WTC11 (cell line): ENCODE measurements at regions not wholly inside any gene's neighbourhood (a gene's known extent, or its start where the extent isn't known, plus 50 kb on each side); places are given as distances from the start of the nearest gene placed in this dataset.

Experiments
- ATAC-seq: fragments of 200-7000 bp; cut with Tn5 transposase; 2 replicates; pipeline ENCODE4 v1.10.0; 2021; ENCODE audit warnings: mild to moderate bottlenecking, moderate library complexity
- CTCF ChIA-PET: fragments of 300-600 bp; sonication (Branson Sonifier 250); formaldehyde crosslinking; loops from one replicate; lab custom pipeline; 2021; ENCODE audit warnings: antibody characterized with exemption; lab: Charles Lee
- POLR2A ChIA-PET: fragments of 350-600 bp; sonication (Branson Sonifier 250); formaldehyde crosslinking; loops from one replicate; lab custom pipeline; 2021; ENCODE audit warnings: antibody characterized with exemption; lab: Charles Lee
- DNase-seq: peaks from one replicate; pipeline ENCODE4 v3.0.0; 2021; ENCODE audit warnings: low spot score
- H3K27ac Mint-ChIP-seq: 2 replicates; pipeline ENCODE4 v1.8.0; 2021; ENCODE audit warnings: mixed read lengths
- H3K27me3 Mint-ChIP-seq: 2 replicates; pipeline ENCODE4 v1.8.0; 2021; ENCODE audit warnings: low read depth, mild to moderate bottlenecking, moderate library complexity, mixed read lengths
- H3K36me3 Mint-ChIP-seq: 2 replicates; pipeline ENCODE4 v1.8.0; 2021; ENCODE audit warnings: mixed read lengths
- H3K4me1 Mint-ChIP-seq: 2 replicates; pipeline ENCODE4 v1.8.0; 2022; ENCODE audit warnings: mixed read lengths
- H3K4me3 Mint-ChIP-seq: 2 replicates; pipeline ENCODE4 v1.8.0; 2021; ENCODE audit warnings: mild to moderate bottlenecking, moderate library complexity, mixed read lengths
- H3K9me3 Mint-ChIP-seq: 2 replicates; pipeline ENCODE4 v1.8.0; 2021; ENCODE audit warnings: mixed read lengths
- CBFB ChIP-seq: sonication (generic); formaldehyde crosslinking; IDR thresholded peaks from 2 replicates; pipeline ENCODE4 v1.8.1; 2022; ENCODE audit warnings: mild to moderate bottlenecking, low read depth, missing genetic modification reagents
- IRF2 ChIP-seq: sonication (generic); formaldehyde crosslinking; IDR thresholded peaks from 2 replicates; pipeline ENCODE4 v1.8.0; 2022; ENCODE audit warnings: low read depth, missing genetic modification reagents, borderline replicate concordance
- JUN ChIP-seq: sonication (generic); formaldehyde crosslinking; IDR thresholded peaks from 2 replicates; pipeline ENCODE4 v1.8.0; 2023; ENCODE audit warnings: mild to moderate bottlenecking, missing genetic modification reagents
- NR2C2 ChIP-seq: sonication (generic); formaldehyde crosslinking; IDR thresholded peaks from 2 replicates; pipeline ENCODE4 v1.8.0; 2022; ENCODE audit warnings: mild to moderate bottlenecking, missing genetic modification reagents
- OVOL2 ChIP-seq: fragments of 250-450 bp; sonication (Bioruptor Pico); IDR thresholded peaks from 2 replicates; pipeline ENCODE4 v1.9.0; 2021; ENCODE audit warnings: mild to moderate bottlenecking, borderline replicate concordance
- SOX15 ChIP-seq: fragments of 250-450 bp; sonication (Bioruptor Pico); IDR thresholded peaks from 2 replicates; pipeline ENCODE4 v1.9.0; 2021; ENCODE audit warnings: mild to moderate bottlenecking
- ZNF121 ChIP-seq: sonication (generic); formaldehyde crosslinking; IDR thresholded peaks from 2 replicates; pipeline ENCODE4 v1.8.0; 2023; ENCODE audit warnings: missing genetic modification reagents
- ZNF396 ChIP-seq: fragments of 250-450 bp; sonication (Bioruptor Pico); IDR thresholded peaks from 2 replicates; pipeline ENCODE4 v1.8.0; 2021; ENCODE audit warnings: mild to moderate bottlenecking, moderate library complexity, borderline replicate concordance
- TF ChIP-seq, protein P1 (sequence below): fragments of 250-450 bp; sonication (Bioruptor Pico); IDR thresholded peaks from 2 replicates; pipeline ENCODE4 v2.1.2; 2022; ENCODE audit warnings: mild to moderate bottlenecking, moderate library complexity
- TF ChIP-seq, protein P2 (sequence below): sonication (generic); formaldehyde crosslinking; IDR thresholded peaks from 2 replicates; pipeline ENCODE4 v1.8.0; 2023; ENCODE audit warnings: missing genetic modification reagents, mild to moderate bottlenecking, borderline replicate concordance
- TF ChIP-seq, protein P3 (sequence below): fragments of 250-450 bp; sonication (Bioruptor Pico); IDR thresholded peaks from 2 replicates; pipeline ENCODE4 v1.9.0; 2021; ENCODE audit warnings: mild to moderate bottlenecking
- TF ChIP-seq, protein P4 (sequence below): sonication (generic); formaldehyde crosslinking; IDR thresholded peaks from 2 replicates; pipeline ENCODE4 v1.8.1; 2022; ENCODE audit warnings: low read depth, mild to moderate bottlenecking, moderate library complexity, missing genetic modification reagents, borderline replicate concordance
- TF ChIP-seq, protein P5 (sequence below): sonication (generic); formaldehyde crosslinking; IDR thresholded peaks from 2 replicates; pipeline ENCODE4 v1.8.1; 2023; ENCODE audit warnings: mild to moderate bottlenecking, missing genetic modification reagents, borderline replicate concordance
- TF ChIP-seq, protein P6 (sequence below): fragments of 250-450 bp; sonication (Bioruptor Pico); IDR thresholded peaks from 2 replicates; pipeline ENCODE4 v1.9.0; 2021; ENCODE audit warnings: mild to moderate bottlenecking, borderline replicate concordance

DNA sequence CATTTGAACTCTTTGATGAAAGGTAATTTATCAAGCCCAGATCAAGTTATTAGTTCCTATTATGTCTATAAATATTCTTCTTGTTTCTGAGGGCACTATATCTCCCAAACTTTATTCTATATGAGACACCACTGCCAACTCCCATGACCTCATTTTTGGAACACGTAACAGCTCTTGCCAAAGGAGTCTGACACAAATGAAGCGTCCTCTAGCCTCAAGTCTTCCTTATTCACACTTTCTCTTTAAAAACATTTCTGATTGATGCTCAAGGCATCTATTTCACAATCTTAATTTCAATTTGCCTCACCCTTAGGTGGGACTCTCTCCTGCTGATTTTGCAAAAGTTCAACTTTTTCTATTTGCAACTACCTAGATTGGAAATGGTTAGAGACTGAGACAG, 848.4 kb downstream of the GATA3 start:
- no peak for TF ChIP-seq ZNF121
- TF ChIP-seq CBFB = no peak
- TF ChIP-seq, protein P1, sequence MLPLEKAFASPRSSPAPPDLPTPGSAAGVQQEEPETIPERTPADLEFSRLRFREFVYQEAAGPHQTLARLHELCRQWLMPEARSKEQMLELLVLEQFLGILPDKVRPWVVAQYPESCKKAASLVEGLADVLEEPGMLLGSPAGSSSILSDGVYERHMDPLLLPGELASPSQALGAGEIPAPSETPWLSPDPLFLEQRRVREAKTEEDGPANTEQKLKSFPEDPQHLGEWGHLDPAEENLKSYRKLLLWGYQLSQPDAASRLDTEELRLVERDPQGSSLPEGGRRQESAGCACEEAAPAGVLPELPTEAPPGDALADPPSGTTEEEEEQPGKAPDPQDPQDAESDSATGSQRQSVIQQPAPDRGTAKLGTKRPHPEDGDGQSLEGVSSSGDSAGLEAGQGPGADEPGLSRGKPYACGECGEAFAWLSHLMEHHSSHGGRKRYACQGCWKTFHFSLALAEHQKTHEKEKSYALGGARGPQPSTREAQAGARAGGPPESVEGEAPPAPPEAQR = no peak
- TF ChIP-seq, protein P2, sequence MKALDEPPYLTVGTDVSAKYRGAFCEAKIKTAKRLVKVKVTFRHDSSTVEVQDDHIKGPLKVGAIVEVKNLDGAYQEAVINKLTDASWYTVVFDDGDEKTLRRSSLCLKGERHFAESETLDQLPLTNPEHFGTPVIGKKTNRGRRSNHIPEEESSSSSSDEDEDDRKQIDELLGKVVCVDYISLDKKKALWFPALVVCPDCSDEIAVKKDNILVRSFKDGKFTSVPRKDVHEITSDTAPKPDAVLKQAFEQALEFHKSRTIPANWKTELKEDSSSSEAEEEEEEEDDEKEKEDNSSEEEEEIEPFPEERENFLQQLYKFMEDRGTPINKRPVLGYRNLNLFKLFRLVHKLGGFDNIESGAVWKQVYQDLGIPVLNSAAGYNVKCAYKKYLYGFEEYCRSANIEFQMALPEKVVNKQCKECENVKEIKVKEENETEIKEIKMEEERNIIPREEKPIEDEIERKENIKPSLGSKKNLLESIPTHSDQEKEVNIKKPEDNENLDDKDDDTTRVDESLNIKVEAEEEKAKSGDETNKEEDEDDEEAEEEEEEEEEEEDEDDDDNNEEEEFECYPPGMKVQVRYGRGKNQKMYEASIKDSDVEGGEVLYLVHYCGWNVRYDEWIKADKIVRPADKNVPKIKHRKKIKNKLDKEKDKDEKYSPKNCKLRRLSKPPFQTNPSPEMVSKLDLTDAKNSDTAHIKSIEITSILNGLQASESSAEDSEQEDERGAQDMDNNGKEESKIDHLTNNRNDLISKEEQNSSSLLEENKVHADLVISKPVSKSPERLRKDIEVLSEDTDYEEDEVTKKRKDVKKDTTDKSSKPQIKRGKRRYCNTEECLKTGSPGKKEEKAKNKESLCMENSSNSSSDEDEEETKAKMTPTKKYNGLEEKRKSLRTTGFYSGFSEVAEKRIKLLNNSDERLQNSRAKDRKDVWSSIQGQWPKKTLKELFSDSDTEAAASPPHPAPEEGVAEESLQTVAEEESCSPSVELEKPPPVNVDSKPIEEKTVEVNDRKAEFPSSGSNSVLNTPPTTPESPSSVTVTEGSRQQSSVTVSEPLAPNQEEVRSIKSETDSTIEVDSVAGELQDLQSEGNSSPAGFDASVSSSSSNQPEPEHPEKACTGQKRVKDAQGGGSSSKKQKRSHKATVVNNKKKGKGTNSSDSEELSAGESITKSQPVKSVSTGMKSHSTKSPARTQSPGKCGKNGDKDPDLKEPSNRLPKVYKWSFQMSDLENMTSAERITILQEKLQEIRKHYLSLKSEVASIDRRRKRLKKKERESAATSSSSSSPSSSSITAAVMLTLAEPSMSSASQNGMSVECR (CRISPR knock-in tag) = no peak
- TF ChIP-seq, protein P3, sequence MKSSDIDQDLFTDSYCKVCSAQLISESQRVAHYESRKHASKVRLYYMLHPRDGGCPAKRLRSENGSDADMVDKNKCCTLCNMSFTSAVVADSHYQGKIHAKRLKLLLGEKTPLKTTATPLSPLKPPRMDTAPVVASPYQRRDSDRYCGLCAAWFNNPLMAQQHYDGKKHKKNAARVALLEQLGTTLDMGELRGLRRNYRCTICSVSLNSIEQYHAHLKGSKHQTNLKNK (CRISPR knock-in tag) = no peak
- TF ChIP-seq SOX15 = no peak
- POLR2A ChIA-PET = no interaction called here
- CTCF ChIA-PET = no interaction called here

DNA sequence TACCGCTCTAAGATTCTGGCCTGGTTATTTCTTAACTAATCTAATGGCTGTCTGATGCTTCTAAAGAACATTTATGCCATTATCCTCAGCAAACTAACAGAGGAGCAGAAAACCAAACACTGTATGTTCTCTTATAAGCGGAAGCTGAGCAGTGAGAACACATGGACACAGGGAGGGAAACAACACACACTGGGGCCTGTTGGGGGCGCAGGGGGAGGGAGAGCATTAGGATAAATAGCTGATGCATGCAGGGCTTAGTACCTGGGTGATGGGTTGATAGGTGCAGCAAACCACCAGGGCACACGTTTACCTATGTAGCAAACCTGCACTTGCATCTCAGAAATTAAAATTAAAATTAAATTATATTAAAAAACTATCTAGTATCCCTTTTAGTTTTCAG, 853.5 kb downstream of the GATA3 start:
- Mint-ChIP-seq H3K27ac (no peak overlapping the region), H3K27me3 (no peaks in the 10 kb centered on the region), H3K9me3 (peaks cover 3% of the 10 kb centered on the region), H3K4me3 (no peak overlapping the region), H3K36me3 (no peaks in the 10 kb centered on the region), H3K4me1 (peaks cover 6% of the 10 kb centered on the region)
- ChIA-PET POLR2A (no interaction called here), CTCF (interaction anchor here (0.6 to 1.5 kb wide), 6 partner anchors 8 to 301 kb away, joined by 3 to 5 read pairs (median 3); no protein-coding TSS in a partner anchor)
- TF ChIP-seq, protein P4, sequence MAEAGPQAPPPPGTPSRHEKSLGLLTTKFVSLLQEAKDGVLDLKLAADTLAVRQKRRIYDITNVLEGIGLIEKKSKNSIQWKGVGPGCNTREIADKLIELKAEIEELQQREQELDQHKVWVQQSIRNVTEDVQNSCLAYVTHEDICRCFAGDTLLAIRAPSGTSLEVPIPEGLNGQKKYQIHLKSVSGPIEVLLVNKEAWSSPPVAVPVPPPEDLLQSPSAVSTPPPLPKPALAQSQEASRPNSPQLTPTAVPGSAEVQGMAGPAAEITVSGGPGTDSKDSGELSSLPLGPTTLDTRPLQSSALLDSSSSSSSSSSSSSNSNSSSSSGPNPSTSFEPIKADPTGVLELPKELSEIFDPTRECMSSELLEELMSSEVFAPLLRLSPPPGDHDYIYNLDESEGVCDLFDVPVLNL (CRISPR knock-in tag) = no peak
- ATAC-seq (peak; percentile 82), DNase-seq (peak; percentile 51)

More for the DNA sequence above, 848.4 kb downstream of the GATA3 start:
- ATAC-seq (no peak), DNase-seq (no peak)
- H3K4me1 Mint-ChIP-seq = no peaks in the 10 kb centered on the region; the same call in 1 of the 2 replicates
- no peak overlapping the region for H3K4me3 Mint-ChIP-seq
- H3K36me3 Mint-ChIP-seq = no peaks in the 10 kb centered on the region
- no peak overlapping the region for H3K27ac Mint-ChIP-seq
- H3K9me3 Mint-ChIP-seq = peaks cover 3% of the 10 kb centered on the region
- H3K27me3 Mint-ChIP-seq = no peaks in the 10 kb centered on the region

DNA sequence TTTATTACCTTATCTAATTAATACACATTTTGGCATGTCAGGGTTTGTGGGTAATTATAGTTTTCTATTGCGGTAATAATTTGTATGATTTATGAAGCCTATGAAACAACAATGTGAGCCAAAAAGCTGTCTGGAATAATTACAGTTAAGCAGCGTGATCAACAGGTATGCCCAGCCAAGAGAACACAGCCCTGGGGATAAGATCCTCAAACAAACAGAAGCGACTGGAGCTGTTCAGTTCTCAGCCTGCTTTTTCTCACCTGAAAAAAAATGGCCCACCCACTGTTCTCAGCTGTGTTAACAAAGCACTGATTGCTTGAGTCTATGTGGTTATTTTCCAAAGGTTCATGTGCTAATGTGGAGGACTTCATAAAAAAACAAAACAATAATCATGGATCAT, 855.8 kb downstream of the GATA3 start:
- ChIA-PET POLR2A (no interaction called here), CTCF (no interaction called here)
- no peaks in the 10 kb centered on the region for H3K27me3 Mint-ChIP-seq
- H3K4me1 Mint-ChIP-seq = peaks cover 6% of the 10 kb centered on the region
- H3K4me3 Mint-ChIP-seq = no peak overlapping the region
- no peak overlapping the region for H3K27ac Mint-ChIP-seq
- no peaks in the 10 kb centered on the region for H3K36me3 Mint-ChIP-seq
- no peak; the same call in 1 of the 2 replicates for ATAC-seq
- H3K9me3 Mint-ChIP-seq = peaks cover under 1% of the 10 kb centered on the region
- DNase-seq = no peak
- no peak for TF ChIP-seq IRF2 (CRISPR knock-in tag)
- no peak for TF ChIP-seq OVOL2 (CRISPR knock-in tag)
- TF ChIP-seq ZNF396 (CRISPR knock-in tag) = no peak
- TF ChIP-seq, protein P5, sequence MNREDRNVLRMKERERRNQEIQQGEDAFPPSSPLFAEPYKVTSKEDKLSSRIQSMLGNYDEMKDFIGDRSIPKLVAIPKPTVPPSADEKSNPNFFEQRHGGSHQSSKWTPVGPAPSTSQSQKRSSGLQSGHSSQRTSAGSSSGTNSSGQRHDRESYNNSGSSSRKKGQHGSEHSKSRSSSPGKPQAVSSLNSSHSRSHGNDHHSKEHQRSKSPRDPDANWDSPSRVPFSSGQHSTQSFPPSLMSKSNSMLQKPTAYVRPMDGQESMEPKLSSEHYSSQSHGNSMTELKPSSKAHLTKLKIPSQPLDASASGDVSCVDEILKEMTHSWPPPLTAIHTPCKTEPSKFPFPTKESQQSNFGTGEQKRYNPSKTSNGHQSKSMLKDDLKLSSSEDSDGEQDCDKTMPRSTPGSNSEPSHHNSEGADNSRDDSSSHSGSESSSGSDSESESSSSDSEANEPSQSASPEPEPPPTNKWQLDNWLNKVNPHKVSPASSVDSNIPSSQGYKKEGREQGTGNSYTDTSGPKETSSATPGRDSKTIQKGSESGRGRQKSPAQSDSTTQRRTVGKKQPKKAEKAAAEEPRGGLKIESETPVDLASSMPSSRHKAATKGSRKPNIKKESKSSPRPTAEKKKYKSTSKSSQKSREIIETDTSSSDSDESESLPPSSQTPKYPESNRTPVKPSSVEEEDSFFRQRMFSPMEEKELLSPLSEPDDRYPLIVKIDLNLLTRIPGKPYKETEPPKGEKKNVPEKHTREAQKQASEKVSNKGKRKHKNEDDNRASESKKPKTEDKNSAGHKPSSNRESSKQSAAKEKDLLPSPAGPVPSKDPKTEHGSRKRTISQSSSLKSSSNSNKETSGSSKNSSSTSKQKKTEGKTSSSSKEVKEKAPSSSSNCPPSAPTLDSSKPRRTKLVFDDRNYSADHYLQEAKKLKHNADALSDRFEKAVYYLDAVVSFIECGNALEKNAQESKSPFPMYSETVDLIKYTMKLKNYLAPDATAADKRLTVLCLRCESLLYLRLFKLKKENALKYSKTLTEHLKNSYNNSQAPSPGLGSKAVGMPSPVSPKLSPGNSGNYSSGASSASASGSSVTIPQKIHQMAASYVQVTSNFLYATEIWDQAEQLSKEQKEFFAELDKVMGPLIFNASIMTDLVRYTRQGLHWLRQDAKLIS = no peak
- TF ChIP-seq, protein P6, sequence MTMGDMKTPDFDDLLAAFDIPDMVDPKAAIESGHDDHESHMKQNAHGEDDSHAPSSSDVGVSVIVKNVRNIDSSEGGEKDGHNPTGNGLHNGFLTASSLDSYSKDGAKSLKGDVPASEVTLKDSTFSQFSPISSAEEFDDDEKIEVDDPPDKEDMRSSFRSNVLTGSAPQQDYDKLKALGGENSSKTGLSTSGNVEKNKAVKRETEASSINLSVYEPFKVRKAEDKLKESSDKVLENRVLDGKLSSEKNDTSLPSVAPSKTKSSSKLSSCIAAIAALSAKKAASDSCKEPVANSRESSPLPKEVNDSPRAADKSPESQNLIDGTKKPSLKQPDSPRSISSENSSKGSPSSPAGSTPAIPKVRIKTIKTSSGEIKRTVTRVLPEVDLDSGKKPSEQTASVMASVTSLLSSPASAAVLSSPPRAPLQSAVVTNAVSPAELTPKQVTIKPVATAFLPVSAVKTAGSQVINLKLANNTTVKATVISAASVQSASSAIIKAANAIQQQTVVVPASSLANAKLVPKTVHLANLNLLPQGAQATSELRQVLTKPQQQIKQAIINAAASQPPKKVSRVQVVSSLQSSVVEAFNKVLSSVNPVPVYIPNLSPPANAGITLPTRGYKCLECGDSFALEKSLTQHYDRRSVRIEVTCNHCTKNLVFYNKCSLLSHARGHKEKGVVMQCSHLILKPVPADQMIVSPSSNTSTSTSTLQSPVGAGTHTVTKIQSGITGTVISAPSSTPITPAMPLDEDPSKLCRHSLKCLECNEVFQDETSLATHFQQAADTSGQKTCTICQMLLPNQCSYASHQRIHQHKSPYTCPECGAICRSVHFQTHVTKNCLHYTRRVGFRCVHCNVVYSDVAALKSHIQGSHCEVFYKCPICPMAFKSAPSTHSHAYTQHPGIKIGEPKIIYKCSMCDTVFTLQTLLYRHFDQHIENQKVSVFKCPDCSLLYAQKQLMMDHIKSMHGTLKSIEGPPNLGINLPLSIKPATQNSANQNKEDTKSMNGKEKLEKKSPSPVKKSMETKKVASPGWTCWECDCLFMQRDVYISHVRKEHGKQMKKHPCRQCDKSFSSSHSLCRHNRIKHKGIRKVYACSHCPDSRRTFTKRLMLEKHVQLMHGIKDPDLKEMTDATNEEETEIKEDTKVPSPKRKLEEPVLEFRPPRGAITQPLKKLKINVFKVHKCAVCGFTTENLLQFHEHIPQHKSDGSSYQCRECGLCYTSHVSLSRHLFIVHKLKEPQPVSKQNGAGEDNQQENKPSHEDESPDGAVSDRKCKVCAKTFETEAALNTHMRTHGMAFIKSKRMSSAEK (CRISPR knock-in tag) = no peak
- no peak for TF ChIP-seq NR2C2
- no peak for TF ChIP-seq SOX15
- TF ChIP-seq JUN (CRISPR knock-in tag) = no peak
